NCI-H226 (cell line): ENCODE measurements at regions not wholly inside any gene's neighbourhood (a gene's known extent, or its start where the extent isn't known, plus 50 kb on each side); places are given as distances from the start of the nearest gene placed in this dataset.
"Not testable (repeated sequence)": the region's sequence is repeated elsewhere in the genome, so short reads cannot be mapped to it uniquely, and the experiment has no call there.

ENCODE experiments used
- DNase-seq: peaks from one replicate; pipeline ENCODE4 v3.0.0-alpha.2; 2015

GRCh38 chr21:33971492-33972013 lies 55.9 kb upstream of the ATP5PO start:
- DNase-seq, result peak; percentile 68

GRCh38 chr21:33969581-33969980 lies 54.0 kb upstream of the ATP5PO start:
- no peak for DNase-seq

- DNase-seq, result no peak
Measured at GRCh38 chr21:33968995-33969348, 53.4 kb upstream of the ATP5PO start.

- peak; percentile 76 for DNase-seq
Measured at GRCh38 chr21:33968080-33968994, 52.7 kb upstream of the ATP5PO start.

- DNase-seq, result no peak
Measured at GRCh38 chr21:33967086-33967571, 51.5 kb upstream of the ATP5PO start.

GRCh38 chr21:33966324-33966949 lies 50.8 kb upstream of the ATP5PO start:
- DNase-seq, result no peak

- not testable (repeated sequence) for DNase-seq
Measured at GRCh38 chr21:33965662-33966061, 50.1 kb upstream of the ATP5PO start.
